Liver (tissue), 8 donors: ENCODE measurements at regions not wholly inside any gene's neighbourhood (a gene's known extent, or its start where the extent isn't known, plus 50 kb on each side); places are given as distances from the start of the nearest gene placed in this dataset.

ENCODE experiments used
- DNase-seq: peaks from one replicate; pipeline ENCODE4 v3.0.0-alpha.2; 2017; ENCODE audit warnings: low spot score
- H3K27ac ChIP-seq, 2 donors: one replicate each; pipeline ENCODE4 v1.7.0; 2013; ENCODE audit warnings: inconsistent platforms in 2 of 2, low read length in 2 of 2, control low read depth in 1 of 2, low read depth in 1 of 2, mild to moderate bottlenecking in 1 of 2
- H3K27me3 ChIP-seq, 4 donors: one replicate each; pipeline versions ENCODE4 v1.6.1 to v1.7.0; 2013; ENCODE audit warnings: low read length in 3 of 4, inconsistent platforms in 1 of 4, mild to moderate bottlenecking in 1 of 4, moderate library complexity in 1 of 4; ENCODE audit not compliant: control insufficient read depth in 4 of 4, insufficient read depth in 4 of 4
- H3K36me3 ChIP-seq, 4 donors: one replicate each; pipeline versions ENCODE4 v1.6.1 to v1.7.0; 2013; ENCODE audit warnings: low read length in 3 of 4, mild to moderate bottlenecking in 3 of 4, low read depth in 1 of 4, moderate library complexity in 1 of 4; ENCODE audit not compliant: control insufficient read depth in 4 of 4, insufficient read depth in 3 of 4
- H3K4me1 ChIP-seq, 4 donors: one replicate each; pipeline versions ENCODE4 v1.6.1 to v1.7.0; 2013; ENCODE audit warnings: low read length in 3 of 4, mild to moderate bottlenecking in 3 of 4, moderate library complexity in 1 of 4; ENCODE audit not compliant: control insufficient read depth in 4 of 4, insufficient read depth in 4 of 4
- H3K4me3 ChIP-seq, 3 donors: one replicate each; pipeline versions ENCODE4 v1.6.1 to v1.7.0; 2013; ENCODE audit warnings: low read length in 3 of 3, control low read depth in 1 of 3, low read depth in 1 of 3, mild to moderate bottlenecking in 1 of 3
- H3K9ac ChIP-seq, 2 donors: one replicate each; pipeline ENCODE4 v1.7.0; 2013; ENCODE audit warnings: low read length in 2 of 2, mild to moderate bottlenecking in 2 of 2, moderate library complexity in 2 of 2, control low read depth in 1 of 2, low read depth in 1 of 2
- H3K9me3 ChIP-seq, 4 donors: one replicate each; pipeline versions ENCODE4 v1.6.1 to v1.7.0; 2013; ENCODE audit warnings: low read length in 3 of 4; ENCODE audit not compliant: control insufficient read depth in 4 of 4
- EGR1 ChIP-seq, 2 donors: IDR thresholded peaks; 2 replicates each; pipeline ENCODE4 v1.6.1; 2016 to 2018; ENCODE audit warnings: antibody characterized with exemption in 2 of 2, low read depth in 2 of 2
- FOXA1 ChIP-seq: IDR thresholded peaks from 2 replicates; pipeline ENCODE4 v1.6.1; 2016; ENCODE audit warnings: antibody characterized with exemption
- FOXA2 ChIP-seq: IDR thresholded peaks from 2 replicates; pipeline ENCODE4 v1.6.1; 2016; ENCODE audit warnings: antibody characterized with exemption
- GABPA ChIP-seq, 2 donors: IDR thresholded peaks in 1 of 2; conservative IDR thresholded peaks in 1 of 2; 2 replicates each; pipeline ENCODE4 v1.6.1; 2016; ENCODE audit warnings: antibody characterized with exemption in 2 of 2, mild to moderate bottlenecking in 1 of 2, moderate library complexity in 1 of 2
- HNF4A ChIP-seq, 2 donors: conservative IDR thresholded peaks; 2 replicates each; pipeline ENCODE4 v1.6.1; 2016; ENCODE audit warnings: antibody characterized with exemption in 2 of 2, mild to moderate bottlenecking in 2 of 2
- HNF4G ChIP-seq: IDR thresholded peaks from 2 replicates; pipeline ENCODE4 v1.6.1; 2016; ENCODE audit warnings: antibody characterized with exemption
- JUND ChIP-seq, 2 donors: IDR thresholded peaks; 2 replicates each; pipeline ENCODE4 v1.6.1; 2016; ENCODE audit warnings: antibody characterized with exemption in 2 of 2
- NR2F2 ChIP-seq: IDR thresholded peaks from 2 replicates; pipeline ENCODE4 v1.6.1; 2016; ENCODE audit warnings: antibody characterized with exemption
- RAD21 ChIP-seq, 2 donors: IDR thresholded peaks; 2 replicates each; pipeline ENCODE4 v1.6.1; 2016; ENCODE audit warnings: antibody characterized with exemption in 2 of 2, mild to moderate bottlenecking in 2 of 2
- RXRA ChIP-seq, 2 donors: IDR thresholded peaks; 2 replicates each; pipeline ENCODE4 v1.6.1; 2017 to 2018; ENCODE audit warnings: antibody characterized with exemption in 2 of 2, mild to moderate bottlenecking in 1 of 2
- SP1 ChIP-seq: IDR thresholded peaks from 2 replicates; pipeline ENCODE4 v1.6.1; 2018; ENCODE audit warnings: antibody characterized with exemption, mild to moderate bottlenecking
- TAF1 ChIP-seq: conservative IDR thresholded peaks from 2 replicates; pipeline ENCODE4 v1.6.1; 2016; ENCODE audit warnings: antibody characterized with exemption, mild to moderate bottlenecking
- YY1 ChIP-seq: IDR thresholded peaks from 2 replicates; pipeline ENCODE4 v1.6.1; 2016; ENCODE audit warnings: antibody characterized with exemption, mild to moderate bottlenecking
- WGBS: extraction: QIAGEN DNeasy Blood & Tissue Kit; methylation state at CpG from one replicate; pipeline ENCODE4 v1.1.7; 2013; 5-methylcytosine and 5-hydroxymethylcytosine counted together
- TF ChIP-seq, protein P1 (sequence below): IDR thresholded peaks from 2 replicates; pipeline ENCODE4 v1.6.1; 2016; ENCODE audit warnings: antibody characterized with exemption, mild to moderate bottlenecking
- TF ChIP-seq, protein P2 (sequence below): fragments of 150-350 bp; IDR thresholded peaks from 2 replicates; pipeline ENCODE4 v1.5.1; 2017; ENCODE audit warnings: improper control_type of control experiment, low read depth, low read length; ENCODE audit not compliant: missing input control
- TF ChIP-seq, protein P3 (sequence below): IDR thresholded peaks from 2 replicates; pipeline ENCODE4 v1.6.1; 2016; ENCODE audit warnings: antibody characterized with exemption
- donor health status: healthy.
- donor health status: healthy.
- donor health status: healthy.
- donor health status: healthy.
- donor health status: healthy.

DNA sequence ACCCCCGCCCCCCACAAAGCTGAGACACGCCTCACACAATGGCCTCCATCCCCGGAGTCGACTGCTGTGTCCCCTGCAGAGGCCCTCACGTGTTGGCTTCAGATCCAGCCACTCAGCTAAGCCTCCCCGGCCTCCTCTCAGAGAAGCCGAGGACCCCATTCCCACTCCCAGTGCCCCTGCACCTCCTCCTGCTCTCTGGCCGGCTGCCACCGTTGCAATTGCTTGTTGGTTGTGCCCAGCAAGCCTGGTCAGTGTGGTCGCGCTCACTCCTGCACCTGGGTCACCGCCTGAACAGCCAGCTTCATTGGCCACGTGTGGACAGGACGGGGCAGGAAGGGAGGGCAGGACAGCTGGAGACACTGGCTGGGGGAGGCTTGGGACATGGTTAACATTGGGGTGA, 191.5 kb upstream of the SALL3 start:
- WGBS = 80% methylated on average over 14 of the region's 14 CpGs
- H3K9me3 ChIP-seq = no peaks in the 10 kb centered on the region
- H3K4me3 ChIP-seq = no peak overlapping the region
- no peak overlapping the region for H3K27ac ChIP-seq
- no peaks in the 10 kb centered on the region for H3K27me3 ChIP-seq
- H3K36me3 ChIP-seq = no peaks in the 10 kb centered on the region
- no peak for TF ChIP-seq FOXA2
- TF ChIP-seq TAF1 = no peak
- no peak for TF ChIP-seq FOXA1
- no peaks in the 10 kb centered on the region for H3K4me1 ChIP-seq
- no peak overlapping the region for H3K9ac ChIP-seq
- no peak for DNase-seq

DNA sequence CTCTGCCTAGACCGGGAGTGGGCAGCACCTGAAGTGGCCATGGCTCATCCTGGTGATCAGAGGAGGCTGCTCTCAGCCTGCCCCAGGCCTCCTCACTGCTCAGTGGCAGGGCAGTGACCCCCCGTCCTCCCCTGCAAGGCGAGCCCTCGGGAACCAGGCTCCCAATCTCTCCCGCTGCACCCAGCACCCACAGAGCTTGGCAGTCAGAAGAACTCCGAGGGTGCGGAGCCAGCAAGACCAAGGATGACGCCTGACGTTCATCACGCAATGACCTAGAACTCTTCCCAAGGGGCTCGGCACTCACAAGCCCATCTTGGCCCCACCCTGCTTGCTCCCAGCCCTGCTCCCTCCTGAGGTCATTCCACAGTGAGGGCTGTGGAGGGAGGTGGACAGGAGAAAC, 189.8 kb upstream of the SALL3 start:
- no peaks in the 10 kb centered on the region for H3K27me3 ChIP-seq
- no peak for DNase-seq
- 79% methylated on average over 11 of the region's 11 CpGs for WGBS
- no peaks in the 10 kb centered on the region for H3K9me3 ChIP-seq
- H3K4me1 ChIP-seq = no peaks in the 10 kb centered on the region
- H3K36me3 ChIP-seq = no peaks in the 10 kb centered on the region
- H3K9ac ChIP-seq = no peak overlapping the region
- no peak for TF ChIP-seq RXRA (IDR thresholded peaks at IDR 0.05)
- no peak for TF ChIP-seq YY1
- no peak for TF ChIP-seq RAD21 (IDR thresholded peaks at IDR 0.05)
- TF ChIP-seq HNF4A (conservative IDR thresholded peaks at IDR 0.05) = no peak
- TF ChIP-seq GABPA (IDR thresholded peaks at IDR 0.05 in 1 of 2, conservative IDR thresholded peaks at IDR 0.05 in 1 of 2) = no peak
- TF ChIP-seq, protein P1, sequence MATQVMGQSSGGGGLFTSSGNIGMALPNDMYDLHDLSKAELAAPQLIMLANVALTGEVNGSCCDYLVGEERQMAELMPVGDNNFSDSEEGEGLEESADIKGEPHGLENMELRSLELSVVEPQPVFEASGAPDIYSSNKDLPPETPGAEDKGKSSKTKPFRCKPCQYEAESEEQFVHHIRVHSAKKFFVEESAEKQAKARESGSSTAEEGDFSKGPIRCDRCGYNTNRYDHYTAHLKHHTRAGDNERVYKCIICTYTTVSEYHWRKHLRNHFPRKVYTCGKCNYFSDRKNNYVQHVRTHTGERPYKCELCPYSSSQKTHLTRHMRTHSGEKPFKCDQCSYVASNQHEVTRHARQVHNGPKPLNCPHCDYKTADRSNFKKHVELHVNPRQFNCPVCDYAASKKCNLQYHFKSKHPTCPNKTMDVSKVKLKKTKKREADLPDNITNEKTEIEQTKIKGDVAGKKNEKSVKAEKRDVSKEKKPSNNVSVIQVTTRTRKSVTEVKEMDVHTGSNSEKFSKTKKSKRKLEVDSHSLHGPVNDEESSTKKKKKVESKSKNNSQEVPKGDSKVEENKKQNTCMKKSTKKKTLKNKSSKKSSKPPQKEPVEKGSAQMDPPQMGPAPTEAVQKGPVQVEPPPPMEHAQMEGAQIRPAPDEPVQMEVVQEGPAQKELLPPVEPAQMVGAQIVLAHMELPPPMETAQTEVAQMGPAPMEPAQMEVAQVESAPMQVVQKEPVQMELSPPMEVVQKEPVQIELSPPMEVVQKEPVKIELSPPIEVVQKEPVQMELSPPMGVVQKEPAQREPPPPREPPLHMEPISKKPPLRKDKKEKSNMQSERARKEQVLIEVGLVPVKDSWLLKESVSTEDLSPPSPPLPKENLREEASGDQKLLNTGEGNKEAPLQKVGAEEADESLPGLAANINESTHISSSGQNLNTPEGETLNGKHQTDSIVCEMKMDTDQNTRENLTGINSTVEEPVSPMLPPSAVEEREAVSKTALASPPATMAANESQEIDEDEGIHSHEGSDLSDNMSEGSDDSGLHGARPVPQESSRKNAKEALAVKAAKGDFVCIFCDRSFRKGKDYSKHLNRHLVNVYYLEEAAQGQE = no peak
- H3K27ac ChIP-seq = no peak overlapping the region
- no peak overlapping the region for H3K4me3 ChIP-seq

DNA sequence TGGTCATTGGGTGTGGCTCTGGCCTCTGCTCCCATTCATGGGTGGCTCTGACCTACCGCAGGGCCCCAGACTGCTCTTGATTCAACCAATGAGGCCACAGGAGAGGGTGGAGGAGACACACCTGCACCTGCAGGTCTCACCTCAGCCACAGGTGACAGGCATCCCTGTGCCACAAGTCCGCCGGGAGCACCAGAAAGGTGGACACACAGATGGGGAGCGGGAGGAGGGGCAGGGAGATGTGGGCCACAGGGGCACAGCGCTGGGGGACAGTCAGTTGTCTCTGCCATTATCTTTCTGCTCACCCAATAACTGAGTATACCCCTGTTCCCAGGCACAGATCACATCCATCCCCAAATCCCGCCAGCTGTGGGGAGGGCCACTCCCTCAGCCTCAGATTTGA, 189.1 kb upstream of the SALL3 start:
- Histone ChIP-seq H3K27ac (no peak overlapping the region), H3K9ac (no peak overlapping the region), H3K4me3 (no peak overlapping the region), H3K4me1 (no peaks in the 10 kb centered on the region), H3K36me3 (no peaks in the 10 kb centered on the region), H3K27me3 (no peaks in the 10 kb centered on the region), H3K9me3 (no peaks in the 10 kb centered on the region)
- WGBS = 85% methylated on average over 6 of the region's 6 CpGs
- TF ChIP-seq HNF4A (conservative IDR thresholded peaks at IDR 0.05) (no peak), SP1 (no peak), RXRA (IDR thresholded peaks at IDR 0.05) (no peak)
- no peak for DNase-seq

DNA sequence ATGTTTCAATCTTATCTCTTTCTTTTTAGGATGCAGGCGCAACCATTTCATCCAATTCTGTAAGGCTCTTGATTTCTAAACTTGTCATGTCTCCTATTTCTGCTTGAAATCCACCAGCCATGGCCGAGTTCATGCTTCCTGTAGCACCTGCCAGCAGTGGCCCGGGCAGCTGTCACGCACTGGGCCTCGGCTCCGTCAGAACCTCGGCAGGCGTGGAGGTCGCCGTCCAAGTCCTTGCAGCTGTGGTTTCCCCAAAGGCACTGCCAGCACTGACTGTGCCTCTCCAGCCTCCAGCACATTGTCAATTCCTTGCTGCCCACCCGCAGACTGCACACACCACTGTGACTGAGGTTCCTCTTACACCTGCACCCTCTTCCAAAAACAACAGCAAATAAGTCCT, 188.7 kb upstream of the SALL3 start:
- no peaks in the 10 kb centered on the region for H3K36me3 ChIP-seq
- no peaks in the 10 kb centered on the region for H3K4me1 ChIP-seq
- H3K9ac ChIP-seq = no peak overlapping the region
- WGBS = 88% methylated on average over 11 of the region's 11 CpGs
- DNase-seq = no peak
- H3K4me3 ChIP-seq = no peak overlapping the region
- no peaks in the 10 kb centered on the region for H3K9me3 ChIP-seq
- no peak overlapping the region for H3K27ac ChIP-seq
- no peaks in the 10 kb centered on the region for H3K27me3 ChIP-seq
- TF ChIP-seq YY1 (no peak), EGR1 (IDR thresholded peaks at IDR 0.05; ENCODE audit: low read depth in 2 of 2) (no peak), NR2F2 (no peak), JUND (IDR thresholded peaks at IDR 0.05) (no peak), RXRA (IDR thresholded peaks at IDR 0.05) (no peak), HNF4G (no peak), FOXA1 (no peak), GABPA (IDR thresholded peaks at IDR 0.05 in 1 of 2, conservative IDR thresholded peaks at IDR 0.05 in 1 of 2) (no peak)
- TF ChIP-seq, protein P2, sequence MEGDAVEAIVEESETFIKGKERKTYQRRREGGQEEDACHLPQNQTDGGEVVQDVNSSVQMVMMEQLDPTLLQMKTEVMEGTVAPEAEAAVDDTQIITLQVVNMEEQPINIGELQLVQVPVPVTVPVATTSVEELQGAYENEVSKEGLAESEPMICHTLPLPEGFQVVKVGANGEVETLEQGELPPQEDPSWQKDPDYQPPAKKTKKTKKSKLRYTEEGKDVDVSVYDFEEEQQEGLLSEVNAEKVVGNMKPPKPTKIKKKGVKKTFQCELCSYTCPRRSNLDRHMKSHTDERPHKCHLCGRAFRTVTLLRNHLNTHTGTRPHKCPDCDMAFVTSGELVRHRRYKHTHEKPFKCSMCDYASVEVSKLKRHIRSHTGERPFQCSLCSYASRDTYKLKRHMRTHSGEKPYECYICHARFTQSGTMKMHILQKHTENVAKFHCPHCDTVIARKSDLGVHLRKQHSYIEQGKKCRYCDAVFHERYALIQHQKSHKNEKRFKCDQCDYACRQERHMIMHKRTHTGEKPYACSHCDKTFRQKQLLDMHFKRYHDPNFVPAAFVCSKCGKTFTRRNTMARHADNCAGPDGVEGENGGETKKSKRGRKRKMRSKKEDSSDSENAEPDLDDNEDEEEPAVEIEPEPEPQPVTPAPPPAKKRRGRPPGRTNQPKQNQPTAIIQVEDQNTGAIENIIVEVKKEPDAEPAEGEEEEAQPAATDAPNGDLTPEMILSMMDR = no peak
- TF ChIP-seq, protein P3, sequence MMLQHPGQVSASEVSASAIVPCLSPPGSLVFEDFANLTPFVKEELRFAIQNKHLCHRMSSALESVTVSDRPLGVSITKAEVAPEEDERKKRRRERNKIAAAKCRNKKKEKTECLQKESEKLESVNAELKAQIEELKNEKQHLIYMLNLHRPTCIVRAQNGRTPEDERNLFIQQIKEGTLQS = no peak
- TF ChIP-seq, protein P1 = no peak
